ENCODE measurements at regions not wholly inside any gene's neighbourhood (a gene's known extent, or its start where the extent isn't known, plus 50 kb on each side); places are given as distances from the start of the nearest gene placed in this dataset.
"Not testable (repeated sequence)": the region's sequence is repeated elsewhere in the genome, so short reads cannot be mapped to it uniquely, and the experiment has no call there.

- no peak for DNase-seq
Measured at GRCh38 chr14:58979325-58979724, 209.1 kb upstream of the DAAM1 start.

- no peak for DNase-seq
Measured at GRCh38 chr14:58981840-58982239, 206.6 kb upstream of the DAAM1 start.

- no peak for DNase-seq
Measured at GRCh38 chr14:58985786-58986185, 202.7 kb upstream of the DAAM1 start.

GRCh38 chr14:58987591-58987990, 200.9 kb upstream of the DAAM1 start:
- no peak for DNase-seq

- no peak for DNase-seq
Measured at GRCh38 chr14:58992935-58993334, 195.5 kb upstream of the DAAM1 start.

GRCh38 chr14:58994130-58994529, 194.3 kb upstream of the DAAM1 start:
- no peak for DNase-seq

- DNase-seq = no peak
Measured at GRCh38 chr14:59004012-59004411, 184.5 kb upstream of the DAAM1 start.

- DNase-seq = not testable (repeated sequence)
Measured at GRCh38 chr14:59006179-59006578, 182.3 kb upstream of the DAAM1 start.

- DNase-seq = no peak
Measured at GRCh38 chr14:59009967-59010366, 178.5 kb upstream of the DAAM1 start.

- no peak for DNase-seq
Measured at GRCh38 chr14:59013672-59014298, 174.7 kb upstream of the DAAM1 start.

GRCh38 chr14:59015482-59015881, 173.0 kb upstream of the DAAM1 start:
- DNase-seq = no peak

GRCh38 chr14:59017285-59017965, 171.0 kb upstream of the DAAM1 start:
- no peak for DNase-seq

- DNase-seq = no peak
Measured at GRCh38 chr14:59018460-59018859, 170.0 kb upstream of the DAAM1 start.

- no peak for DNase-seq
Measured at GRCh38 chr14:59018978-59019377, 169.5 kb upstream of the DAAM1 start.

- DNase-seq = no peak
Measured at GRCh38 chr14:59020382-59020781, 168.1 kb upstream of the DAAM1 start.

- no peak for DNase-seq
Measured at GRCh38 chr14:59022144-59022543, 166.3 kb upstream of the DAAM1 start.

- DNase-seq = no peak
Measured at GRCh38 chr14:59026081-59026480, 162.4 kb upstream of the DAAM1 start.

- not testable (repeated sequence) for DNase-seq
Measured at GRCh38 chr14:59026640-59027039, 161.8 kb upstream of the DAAM1 start.

- DNase-seq = peak in 47 of 58 donors; percentile 0 to 64 (median 10)
Measured at GRCh38 chr14:59028476-59029202, 159.8 kb upstream of the DAAM1 start.

GRCh38 chr14:59032826-59033225, 155.6 kb upstream of the DAAM1 start:
- DNase-seq = no peak

GRCh38 chr14:59036134-59036533, 152.3 kb upstream of the DAAM1 start:
- DNase-seq = no peak

GRCh38 chr14:59037086-59037485, 151.4 kb upstream of the DAAM1 start:
- DNase-seq = no peak

- no peak for DNase-seq
Measured at GRCh38 chr14:59037620-59038019, 150.8 kb upstream of the DAAM1 start.

Data from anterior cingulate cortex (tissue), 58 donors.